DOHH2 (cell line): ENCODE measurements at regions not wholly inside any gene's neighbourhood (a gene's known extent, or its start where the extent isn't known, plus 50 kb on each side); places are given as distances from the start of the nearest gene placed in this dataset.

ENCODE experiments used
- CTCF ChIP-seq: fragments of 200-600 bp; sonication (generic); IDR thresholded peaks from one replicate; pipeline ENCODE4 v1.5.1; 2014; ENCODE audit warnings: antibody characterized with exemption, mild to moderate bottlenecking, low read depth, low read length; ENCODE audit not compliant: poor library complexity, severe bottlenecking
- EZH2phosphoT487 ChIP-seq: fragments of 200-600 bp; sonication (generic); IDR thresholded peaks from 2 replicates; pipeline ENCODE4 v1.6.1; 2017; ENCODE audit warnings: borderline replicate concordance, mild to moderate bottlenecking, antibody characterized with exemption, low read length, moderate library complexity, mixed read lengths

GRCh38 chr2:45154606-45155155, 145.4 kb upstream of the SIX2 start:
- TF ChIP-seq EZH2phosphoT487 (no peak), CTCF (no peak)
